ENCODE measurements at regions not wholly inside any gene's neighbourhood (a gene's known extent, or its start where the extent isn't known, plus 50 kb on each side); places are given as distances from the start of the nearest gene placed in this dataset.

DNA sequence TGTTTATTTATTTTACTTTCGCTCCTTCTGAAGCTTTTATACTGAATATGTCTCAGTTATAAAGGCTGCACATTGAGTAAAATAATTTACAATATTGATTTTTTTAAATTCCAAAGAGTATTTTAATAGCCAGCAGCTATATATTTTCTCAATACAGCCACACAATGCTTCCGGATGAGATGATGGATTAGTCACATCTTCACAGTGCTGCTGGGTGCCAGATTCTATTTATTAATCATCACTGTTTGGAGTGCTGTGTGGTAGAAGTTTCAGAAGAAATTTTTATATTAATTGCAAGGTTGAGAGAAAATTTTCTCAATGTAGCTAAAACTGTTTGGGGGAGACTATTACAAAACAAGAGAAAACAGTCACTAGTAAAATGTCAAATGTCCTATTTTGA is 989.8 kb downstream of the TLE4 start (continued):
- no peak for TF ChIP-seq ATF3 (IDR thresholded peaks at IDR 0.05)
- TF ChIP-seq ATF3 (CRISPR knock-in tag; conservative IDR thresholded peaks at IDR 0.05) = no peak

DNA sequence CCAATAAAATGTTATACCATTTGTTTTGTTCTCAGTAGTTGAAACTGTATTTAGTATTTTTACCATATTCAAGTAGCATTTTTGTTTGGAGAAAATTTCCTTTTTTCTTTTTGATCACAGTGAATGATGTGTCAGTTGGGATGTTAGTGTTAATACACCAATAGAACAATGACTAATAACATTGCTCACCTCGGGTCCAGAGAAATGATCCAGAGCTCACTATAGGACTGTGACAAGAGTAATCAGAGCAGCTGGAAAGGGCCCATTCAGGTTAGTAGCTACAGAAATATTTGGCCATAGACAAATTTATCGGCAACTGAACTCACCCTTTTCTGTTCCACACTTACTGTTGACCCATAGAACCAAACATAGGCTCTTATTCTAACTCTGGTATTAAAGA is 989.2 kb downstream of the TLE4 start:
- H3K4me2 ChIP-seq (ENCODE audit: insufficient read depth, low read length) = no peak overlapping the region
- CTCF ChIA-PET (ENCODE audit: low intra/inter-chr PET ratio) = no interaction called here
- no peak overlapping the region for H2AFZ ChIP-seq (ENCODE audit: low read depth, low read length)
- in situ Hi-C loops (cut with MboI) (no loop called here), intact Hi-C loops (cut with micrococcal nuclease) (no loop called here)
- H3K4me3 ChIP-seq = no peak overlapping the region
- H3K9ac ChIP-seq (ENCODE audit: insufficient read depth in 1 of 2, low read depth in 2 of 2, low read length in 2 of 2) = no peak overlapping the region
- FAIRE-seq (no peak), DNase-seq (ENCODE audit: extremely low read depth in 1 of 4, low spot score in 3 of 4) (no peak), ATAC-seq (no peak)
- no peaks in the 10 kb centered on the region for H3K4me1 ChIP-seq (replicated peaks in 1 of 2; ENCODE audit: control insufficient read depth in 2 of 2, insufficient read depth in 2 of 2, low read length in 2 of 2)
- TF ChIP-seq TCFL5 (CRISPR knock-in tag; conservative IDR thresholded peaks at IDR 0.05) = no peak
- no peak for TF ChIP-seq BRF2 (IDR thresholded peaks at IDR 0.05; ENCODE audit: borderline replicate concordance, insufficient read depth, insufficient read length)
- TF ChIP-seq CHCHD3 (CRISPR knock-in tag; IDR thresholded peaks at IDR 0.05) = no peak
- no peak for TF ChIP-seq TBL1XR1 (IDR thresholded peaks at IDR 0.05; ENCODE audit: low read length in 2 of 2)
- no peak for TF ChIP-seq POLR3G (IDR thresholded peaks at IDR 0.05; ENCODE audit: extremely low read depth, insufficient read length, insufficient replicate concordance)
- TF ChIP-seq, protein P1, sequence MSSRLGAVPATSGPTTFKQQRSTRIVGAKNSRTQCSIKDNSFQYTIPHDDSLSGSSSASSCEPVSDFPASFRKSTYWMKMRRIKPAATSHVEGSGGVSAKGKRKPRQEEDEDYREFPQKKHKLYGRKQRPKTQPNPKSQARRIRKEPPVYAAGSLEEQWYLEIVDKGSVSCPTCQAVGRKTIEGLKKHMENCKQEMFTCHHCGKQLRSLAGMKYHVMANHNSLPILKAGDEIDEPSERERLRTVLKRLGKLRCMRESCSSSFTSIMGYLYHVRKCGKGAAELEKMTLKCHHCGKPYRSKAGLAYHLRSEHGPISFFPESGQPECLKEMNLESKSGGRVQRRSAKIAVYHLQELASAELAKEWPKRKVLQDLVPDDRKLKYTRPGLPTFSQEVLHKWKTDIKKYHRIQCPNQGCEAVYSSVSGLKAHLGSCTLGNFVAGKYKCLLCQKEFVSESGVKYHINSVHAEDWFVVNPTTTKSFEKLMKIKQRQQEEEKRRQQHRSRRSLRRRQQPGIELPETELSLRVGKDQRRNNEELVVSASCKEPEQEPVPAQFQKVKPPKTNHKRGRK (tag; IDR thresholded peaks at IDR 0.05) = no peak
- TF ChIP-seq NR2C1 (IDR thresholded peaks at IDR 0.05) = no peak
- no peak for TF ChIP-seq NR2C1 (tag; IDR thresholded peaks at IDR 0.05)
- no peaks in the 10 kb centered on the region for H3K79me2 ChIP-seq (ENCODE audit: control insufficient read depth, insufficient read depth, low read length)
- H3K27me3 ChIP-seq (ENCODE audit: control insufficient read depth in 2 of 2, insufficient read depth in 2 of 2, low read length in 2 of 2) = no peaks in the 10 kb centered on the region
- H3K9me1 ChIP-seq (ENCODE audit: control insufficient read depth, insufficient read depth, low read length) = no peaks in the 10 kb centered on the region
- 0% methylated on average over 2 of the region's 2 CpGs for WGBS (ENCODE audit: insufficient coverage, low coverage, missing lambda C conversion rate)
- no peaks in the 10 kb centered on the region for H3K9me3 ChIP-seq (replicated peaks; ENCODE audit: control insufficient read depth, insufficient read depth, low read depth, low read length)
- POLR2A ChIA-PET = no interaction called here
- H4K20me1 ChIP-seq (replicated peaks; ENCODE audit: control insufficient read depth, insufficient read depth, low read length) = no peaks in the 10 kb centered on the region
- BruUV-seq (replicated peaks) = no TSS peak
- no peak overlapping the region for H3K27ac ChIP-seq (ENCODE audit: extremely low read depth, low read depth, low read length)
- H3K36me3 ChIP-seq (ENCODE audit: control insufficient read depth, insufficient read depth, low read length) = no peaks in the 10 kb centered on the region
